Mesothelial cell of epicardium (in vitro differentiated cells): ENCODE measurements at regions not wholly inside any gene's neighbourhood (a gene's known extent, or its start where the extent isn't known, plus 50 kb on each side); places are given as distances from the start of the nearest gene placed in this dataset.
"Not testable (repeated sequence)": the region's sequence is repeated elsewhere in the genome, so short reads cannot be mapped to it uniquely, and the experiment has no call there.

Source experiments
- DNase-seq, 2 experiments: peaks; one replicate each; pipeline ENCODE4 v3.0.0; 2021; ENCODE audit warnings: low spot score in 2 of 2; ENCODE audit not compliant: unreplicated experiment in 2 of 2
- H3K27ac Mint-ChIP-seq: 2 replicates; pipeline ENCODE4 v1.8.0; 2021; ENCODE audit warnings: mixed read lengths
- H3K27me3 Mint-ChIP-seq: 2 replicates; pipeline ENCODE4 v1.8.0; 2021; ENCODE audit warnings: low read depth, mixed read lengths
- H3K36me3 Mint-ChIP-seq: 2 replicates; pipeline ENCODE4 v1.8.0; 2021; ENCODE audit warnings: mixed read lengths
- H3K4me1 Mint-ChIP-seq: 2 replicates; pipeline ENCODE4 v1.8.0; 2021; ENCODE audit warnings: mixed read lengths
- H3K4me3 Mint-ChIP-seq: 2 replicates; pipeline ENCODE4 v1.8.0; 2021; ENCODE audit warnings: mild to moderate bottlenecking, moderate library complexity, mixed read lengths
- H3K9me3 Mint-ChIP-seq: 2 replicates; pipeline ENCODE4 v1.8.0; 2021; ENCODE audit warnings: mixed read lengths
- CTCF ChIP-seq: fragments of 200-600 bp; sonication (generic); IDR thresholded peaks from one replicate; pipeline ENCODE4 v1.5.0; 2021; ENCODE audit warnings: antibody characterized with exemption; ENCODE audit not compliant: unreplicated experiment

GRCh38 chr7:119271147-119271779, 1001.7 kb upstream of the KCND2 start:
- no peak overlapping the region for H3K27ac Mint-ChIP-seq
- no peaks in the 10 kb centered on the region for H3K9me3 Mint-ChIP-seq
- H3K4me1 Mint-ChIP-seq: peaks cover 3% of the 10 kb centered on the region
- H3K36me3 Mint-ChIP-seq: no peaks in the 10 kb centered on the region
- H3K4me3 Mint-ChIP-seq: no peak overlapping the region
- no peak for DNase-seq
- TF ChIP-seq CTCF: no peak
- H3K27me3 Mint-ChIP-seq: peaks cover 3% of the 10 kb centered on the region

GRCh38 chr7:119281181-119281846, 991.7 kb upstream of the KCND2 start:
- DNase-seq: no peak

GRCh38 chr7:119283353-119283752, 989.6 kb upstream of the KCND2 start:
- Mint-ChIP-seq H3K36me3 (no peaks in the 10 kb centered on the region), H3K27ac (no peak overlapping the region), H3K4me1 (no peaks in the 10 kb centered on the region), H3K9me3 (no peaks in the 10 kb centered on the region), H3K4me3 (no peak overlapping the region), H3K27me3 (peaks cover 10% of the 10 kb centered on the region)
- TF ChIP-seq CTCF: no peak
- DNase-seq: no peak

More at GRCh38 chr7:119281181-119281846, 991.7 kb upstream of the KCND2 start:
- H3K9me3 Mint-ChIP-seq: peaks cover 5% of the 10 kb centered on the region
- no peak overlapping the region for H3K27ac Mint-ChIP-seq
- no peak for TF ChIP-seq CTCF
- H3K36me3 Mint-ChIP-seq: no peaks in the 10 kb centered on the region
- no peak overlapping the region for H3K4me3 Mint-ChIP-seq
- no peaks in the 10 kb centered on the region for H3K4me1 Mint-ChIP-seq
- peaks cover 14% of the 10 kb centered on the region for H3K27me3 Mint-ChIP-seq

GRCh38 chr7:119288416-119288815, 984.6 kb upstream of the KCND2 start:
- Mint-ChIP-seq H3K36me3 (no peaks in the 10 kb centered on the region), H3K4me3 (no peak overlapping the region), H3K27ac (no peak overlapping the region), H3K4me1 (no peaks in the 10 kb centered on the region), H3K9me3 (no peaks in the 10 kb centered on the region), H3K27me3 (peaks cover 4% of the 10 kb centered on the region)
- DNase-seq: no peak
- TF ChIP-seq CTCF: no peak

- H3K27me3 Mint-ChIP-seq, H3K4me1 Mint-ChIP-seq, H3K4me3 Mint-ChIP-seq, DNase-seq, H3K36me3 Mint-ChIP-seq, H3K9me3 Mint-ChIP-seq, H3K27ac Mint-ChIP-seq: not testable (repeated sequence)
These were observed 972.6 kb upstream of the KCND2 start for GRCh38 chr7:119300341-119300740.

GRCh38 chr7:119320316-119320715, 952.7 kb upstream of the KCND2 start:
- no peaks in the 10 kb centered on the region for H3K36me3 Mint-ChIP-seq
- H3K4me3 Mint-ChIP-seq: no peak overlapping the region
- no peak overlapping the region for H3K27ac Mint-ChIP-seq
- H3K4me1 Mint-ChIP-seq: no peaks in the 10 kb centered on the region
- H3K9me3 Mint-ChIP-seq: peaks cover 4% of the 10 kb centered on the region
- TF ChIP-seq CTCF: no peak
- H3K27me3 Mint-ChIP-seq: no peaks in the 10 kb centered on the region
- DNase-seq: no peak
